SU-DHL-6 (cell line): ENCODE measurements at regions not wholly inside any gene's neighbourhood (a gene's known extent, or its start where the extent isn't known, plus 50 kb on each side); places are given as distances from the start of the nearest gene placed in this dataset.

Source experiments
- H2AFZ ChIP-seq: fragments of 200-600 bp; sonication (generic); 2 replicates; pipeline ENCODE4 v1.6.1; 2014; ENCODE audit warnings: low read depth, mild to moderate bottlenecking, moderate library complexity, mixed read lengths, antibody characterized with exemption, low read length; ENCODE audit not compliant: severe bottlenecking
- H3F3A ChIP-seq: fragments of 200-600 bp; shearing (Covaris generic); 2 replicates; pipeline ENCODE4 v1.6.0; 2016; ENCODE audit warnings: antibody characterized with exemption, mild to moderate bottlenecking; ENCODE audit not compliant: insufficient read depth
- H3K27ac ChIP-seq: fragments of 200-600 bp; sonication (generic); 2 replicates; pipeline ENCODE4 v1.5.1; 2016; ENCODE audit warnings: low read depth, mild to moderate bottlenecking, low read length, moderate library complexity, mixed read lengths
- H3K27me3 ChIP-seq: fragments of 200-600 bp; sonication (generic), shearing (Covaris generic); 2 replicates; pipeline ENCODE4 v1.6.0; 2014; ENCODE audit warnings: mild to moderate bottlenecking, low read length
- H3K36me3 ChIP-seq: fragments of 200-600 bp; sonication (generic); 2 replicates; pipeline ENCODE4 v1.6.1; 2014; ENCODE audit warnings: mild to moderate bottlenecking, low read length, mixed read lengths
- H3K4me2 ChIP-seq: fragments of 300-600, 200-600 bp; shearing (Covaris generic), sonication (generic); 2 replicates; pipeline ENCODE4 v1.6.0; 2014; ENCODE audit warnings: low read length, low read depth, mild to moderate bottlenecking; ENCODE audit not compliant: poor library complexity, severe bottlenecking
- H3K4me3 ChIP-seq: fragments of 200-600 bp; sonication (generic); 2 replicates; pipeline ENCODE4 v1.5.1; 2014; ENCODE audit warnings: antibody characterized with exemption, low read length, mild to moderate bottlenecking, mixed read lengths; ENCODE audit not compliant: insufficient read depth, poor library complexity, severe bottlenecking
- H3K79me2 ChIP-seq: fragments of 200-600 bp; sonication (generic); 2 replicates; pipeline ENCODE4 v1.6.1; 2014; ENCODE audit warnings: mild to moderate bottlenecking, low read length, moderate library complexity; ENCODE audit not compliant: insufficient read depth
- H3K9ac ChIP-seq: fragments of 200-600 bp; sonication (generic); 2 replicates; pipeline ENCODE4 v1.7.0; 2014; ENCODE audit warnings: mild to moderate bottlenecking, low read length
- H3K9me2 ChIP-seq: fragments of 200-600 bp; sonication (generic); replicated peaks from 2 replicates; pipeline ENCODE4 v1.6.1; 2014; ENCODE audit warnings: low read length; ENCODE audit not compliant: insufficient read depth
- H3K9me3 ChIP-seq: fragments of 200-600 bp; sonication (generic); 2 replicates; pipeline ENCODE4 v1.6.1; 2014; ENCODE audit warnings: low read length, mixed read lengths; ENCODE audit not compliant: insufficient read depth
- H4K20me1 ChIP-seq: fragments of 200-600 bp; sonication (generic); 2 replicates; pipeline ENCODE4 v1.6.1; 2014; ENCODE audit warnings: low read depth, mild to moderate bottlenecking, antibody characterized with exemption, low read length, moderate library complexity, mixed read lengths
- CTCF ChIP-seq: fragments of 200-600 bp; sonication (generic); IDR thresholded peaks from one replicate; pipeline ENCODE4 v1.5.1; 2017; ENCODE audit warnings: antibody characterized with exemption, mild to moderate bottlenecking, low read length, moderate library complexity; ENCODE audit not compliant: insufficient read depth, poor library complexity, severe bottlenecking
- EZH2phosphoT487 ChIP-seq: fragments of 200-600 bp; sonication (generic), shearing (Covaris generic); conservative IDR thresholded peaks from 2 replicates; pipeline ENCODE4 v1.6.1; 2018; ENCODE audit warnings: mild to moderate bottlenecking, antibody characterized with exemption, low read length, moderate library complexity, mixed read lengths

- TF ChIP-seq CTCF, result no peak
- TF ChIP-seq EZH2phosphoT487, result no peak
- H4K20me1 ChIP-seq, result no peaks in the 10 kb centered on the region
- H3K27me3 ChIP-seq, result no peaks in the 10 kb centered on the region
- H3K9me3 ChIP-seq, result no peaks in the 10 kb centered on the region
- no peaks in the 10 kb centered on the region for H3K9me2 ChIP-seq
- H3K4me3 ChIP-seq, result no peak overlapping the region
- H3K9ac ChIP-seq, result no peak overlapping the region
- no peak overlapping the region for H2AFZ ChIP-seq
- H3K4me2 ChIP-seq, result no peak overlapping the region
- no peaks in the 10 kb centered on the region for H3K79me2 ChIP-seq
- H3K27ac ChIP-seq, result no peak overlapping the region
- H3F3A ChIP-seq, result no peaks in the 10 kb centered on the region
- H3K36me3 ChIP-seq, result no peaks in the 10 kb centered on the region
Measured at GRCh38 chr5:10167806-10168205, 81.9 kb downstream of the ATPSCKMT start.

- Histone ChIP-seq H2AFZ (no peak overlapping the region), H3K9ac (no peak overlapping the region), H3K9me3 (no peaks in the 10 kb centered on the region), H3K9me2 (no peaks in the 10 kb centered on the region), H3K27ac (no peak overlapping the region), H3K4me2 (no peak overlapping the region), H3K79me2 (no peaks in the 10 kb centered on the region), H3K4me3 (no peak overlapping the region), H3F3A (no peaks in the 10 kb centered on the region), H3K27me3 (0 out of 2 replicates have a peak, but pooled peaks cover 3% of the 10 kb centered on the region), H4K20me1 (no peaks in the 10 kb centered on the region), H3K36me3 (no peaks in the 10 kb centered on the region)
- TF ChIP-seq CTCF (no peak), EZH2phosphoT487 (no peak)
Measured at GRCh38 chr5:10166392-10166791, 83.3 kb downstream of the ATPSCKMT start.

- Histone ChIP-seq H3K79me2 (no peaks in the 10 kb centered on the region), H3K36me3 (no peaks in the 10 kb centered on the region), H3K9me3 (no peaks in the 10 kb centered on the region), H3F3A (no peaks in the 10 kb centered on the region), H3K4me3 (no peak overlapping the region), H3K27ac (no peak overlapping the region), H3K27me3 (0 out of 2 replicates have a peak, but pooled peaks cover 3% of the 10 kb centered on the region), H3K4me2 (no peak overlapping the region), H4K20me1 (no peaks in the 10 kb centered on the region), H3K9me2 (no peaks in the 10 kb centered on the region), H3K9ac (no peak overlapping the region), H2AFZ (no peak overlapping the region)
- TF ChIP-seq CTCF, result no peak
- TF ChIP-seq EZH2phosphoT487, result no peak
Measured at GRCh38 chr5:10162468-10162867, 87.2 kb downstream of the ATPSCKMT start.
